ENCODE measurements at regions not wholly inside any gene's neighbourhood (a gene's known extent, or its start where the extent isn't known, plus 50 kb on each side); places are given as distances from the start of the nearest gene placed in this dataset.

DNA sequence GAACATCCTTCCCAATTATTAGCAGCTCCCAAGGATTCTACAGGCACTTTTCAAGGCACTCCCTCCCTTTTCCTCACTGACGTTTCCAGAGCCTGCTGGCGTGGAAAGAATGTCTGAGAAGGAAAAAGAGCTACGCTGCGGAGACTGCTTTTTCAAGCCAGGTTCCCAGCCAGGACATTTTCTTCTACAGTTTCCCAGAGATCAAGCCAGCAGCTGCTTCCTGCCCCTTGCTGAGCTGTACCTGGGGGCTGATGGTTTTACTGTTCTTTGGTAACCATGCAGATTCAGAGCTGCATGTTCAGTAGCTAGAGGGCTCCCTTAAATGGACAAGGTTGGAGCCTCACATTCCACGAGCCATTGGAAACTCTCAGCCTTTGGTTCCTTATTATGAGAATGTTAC lies 133.4 kb downstream of the EVX1 start:
- no peak for DNase-seq (ENCODE audit: extremely low spot score)
- no peaks in the 10 kb centered on the region for H3K36me3 ChIP-seq (ENCODE audit: insufficient read depth)
- H3K4me1 ChIP-seq (ENCODE audit: insufficient read depth) = no peaks in the 10 kb centered on the region
- 44% methylated on average over 5 of the region's 5 CpGs for WGBS
- H3K4me3 ChIP-seq (ENCODE audit: low read depth, low read length) = no peak overlapping the region
- no peak overlapping the region for H3K27ac ChIP-seq (ENCODE audit: low read depth)

DNA sequence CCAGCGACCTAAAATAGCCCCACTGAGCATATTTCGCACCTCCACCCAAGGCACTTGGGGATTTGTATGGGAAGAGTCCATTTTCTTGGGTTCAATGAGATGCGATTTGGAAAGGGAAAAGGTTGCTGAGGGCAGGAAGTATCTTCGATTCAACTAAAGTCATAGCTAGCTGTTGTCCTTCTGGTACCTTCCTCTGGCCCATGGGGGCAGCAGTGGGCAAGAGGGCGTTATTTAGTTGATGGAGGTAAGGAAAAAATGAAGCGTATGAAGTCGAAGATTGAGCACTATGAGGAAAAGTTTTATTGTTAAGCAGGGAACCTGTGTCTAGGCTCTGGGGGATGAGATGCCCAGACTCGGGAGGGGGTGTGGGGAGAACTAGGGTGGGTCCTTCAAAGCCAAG lies 135.4 kb downstream of the EVX1 start:
- Histone ChIP-seq H3K36me3 (ENCODE audit: insufficient read depth) (no peaks in the 10 kb centered on the region), H3K27ac (ENCODE audit: low read depth) (no peak overlapping the region), H3K4me1 (ENCODE audit: insufficient read depth) (no peaks in the 10 kb centered on the region), H3K4me3 (ENCODE audit: low read depth, low read length) (no peak overlapping the region)
- 91% methylated on average over 8 of the region's 8 CpGs for WGBS
- no peak for DNase-seq (ENCODE audit: extremely low spot score)

DNA sequence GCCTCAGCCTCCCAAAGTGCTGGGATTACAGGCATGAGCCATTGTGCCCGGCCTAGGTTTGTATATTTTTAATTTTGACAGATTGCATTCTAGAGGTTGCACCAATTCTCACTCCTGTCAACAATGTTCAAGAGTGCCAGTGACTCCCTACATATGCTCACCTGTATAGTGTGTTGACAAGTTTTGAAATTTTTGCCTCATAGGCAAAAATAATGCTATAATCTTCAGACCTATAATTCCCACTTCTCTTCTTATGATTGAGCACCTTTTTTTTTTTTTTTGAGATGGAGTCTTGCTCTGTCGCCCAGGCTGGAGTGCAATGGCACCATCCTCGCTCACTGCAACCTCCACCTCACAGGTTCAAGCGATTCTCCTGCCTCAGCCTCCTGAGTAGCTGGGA lies 139.7 kb downstream of the EVX1 start:
- 92% methylated on average over 4 of the region's 4 CpGs for WGBS
- Histone ChIP-seq H3K27ac (ENCODE audit: low read depth) (no peak overlapping the region), H3K4me3 (ENCODE audit: low read depth, low read length) (no peak overlapping the region), H3K4me1 (ENCODE audit: insufficient read depth) (no peaks in the 10 kb centered on the region), H3K36me3 (ENCODE audit: insufficient read depth) (no peaks in the 10 kb centered on the region)
- no peak for DNase-seq (ENCODE audit: extremely low spot score)

DNA sequence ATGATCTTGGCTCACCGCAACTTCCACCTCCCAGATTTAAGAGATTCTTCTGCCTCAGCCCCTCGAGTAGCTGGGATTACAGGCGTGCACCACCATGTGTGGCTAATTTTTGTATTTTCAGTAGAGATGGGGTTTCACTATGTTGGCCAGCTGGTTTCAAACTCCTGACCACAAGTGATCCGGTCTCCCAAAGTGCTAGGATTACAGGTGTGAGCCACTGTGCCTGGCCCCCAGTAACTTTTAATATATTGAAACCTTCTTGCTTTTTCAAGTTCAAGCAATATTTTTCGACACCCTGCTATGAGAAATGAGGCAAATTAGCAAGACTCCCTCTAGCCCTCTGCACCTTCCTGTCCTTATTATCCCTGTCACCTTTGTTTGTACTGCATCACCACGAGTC lies 144.0 kb downstream of the EVX1 start:
- no peak overlapping the region for H3K27ac ChIP-seq (ENCODE audit: low read depth)
- H3K36me3 ChIP-seq (ENCODE audit: insufficient read depth) = no peaks in the 10 kb centered on the region
- no peak for DNase-seq (ENCODE audit: extremely low spot score)
- 80% methylated on average over 6 of the region's 6 CpGs for WGBS
- no peaks in the 10 kb centered on the region for H3K4me1 ChIP-seq (ENCODE audit: insufficient read depth)
- H3K4me3 ChIP-seq (ENCODE audit: low read depth, low read length) = no peak overlapping the region

DNA sequence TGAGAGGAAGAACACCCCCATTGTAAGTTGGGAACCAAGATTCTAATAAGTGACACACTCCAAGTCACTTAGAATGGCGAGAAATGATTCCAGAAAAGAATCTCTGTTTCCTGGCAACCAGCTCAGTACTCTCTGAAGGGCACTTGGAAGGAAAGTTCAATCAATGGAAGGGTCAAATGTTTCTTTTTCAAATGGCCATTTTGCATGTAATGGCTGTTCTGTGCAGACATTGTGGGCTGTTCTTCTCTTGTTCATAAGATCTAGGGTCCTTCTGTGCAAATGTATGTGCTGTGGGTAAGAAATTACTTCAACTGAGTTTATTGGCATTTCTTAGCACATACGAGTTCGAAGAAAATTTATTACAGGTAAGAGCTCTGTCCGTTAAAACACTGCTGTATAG lies 145.3 kb downstream of the EVX1 start:
- WGBS = 89% methylated on average over 4 of the region's 4 CpGs
- Histone ChIP-seq H3K27ac (ENCODE audit: low read depth) (no peak overlapping the region), H3K4me1 (ENCODE audit: insufficient read depth) (no peaks in the 10 kb centered on the region), H3K4me3 (ENCODE audit: low read depth, low read length) (no peak overlapping the region), H3K36me3 (ENCODE audit: insufficient read depth) (no peaks in the 10 kb centered on the region)
- DNase-seq (ENCODE audit: extremely low spot score) = no peak

DNA sequence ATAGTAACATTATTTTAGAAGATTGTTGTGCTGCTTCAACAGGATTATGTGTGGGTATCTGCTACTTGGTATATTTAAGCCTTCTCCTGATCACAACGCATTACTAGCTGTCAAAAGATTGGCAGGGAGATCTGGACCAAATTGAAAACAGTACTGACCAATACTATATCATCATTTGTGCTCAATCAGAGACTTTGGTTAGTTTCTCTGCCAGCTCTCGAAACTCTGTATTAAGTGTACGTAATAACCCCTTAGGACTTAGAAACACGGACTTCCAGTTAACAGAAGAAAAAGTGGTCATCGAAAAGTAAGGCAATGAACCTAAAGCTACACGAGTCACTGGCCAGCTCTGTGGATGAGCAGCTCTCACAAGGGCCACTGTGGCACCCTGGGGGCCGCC lies 146.0 kb downstream of the EVX1 start:
- no peaks in the 10 kb centered on the region for H3K4me1 ChIP-seq (ENCODE audit: insufficient read depth)
- no peaks in the 10 kb centered on the region for H3K36me3 ChIP-seq (ENCODE audit: insufficient read depth)
- H3K4me3 ChIP-seq (ENCODE audit: low read depth, low read length) = no peak overlapping the region
- no peak for DNase-seq (ENCODE audit: extremely low spot score)
- WGBS = 93% methylated on average over 7 of the region's 7 CpGs
- H3K27ac ChIP-seq (ENCODE audit: low read depth) = no peak overlapping the region

DNA sequence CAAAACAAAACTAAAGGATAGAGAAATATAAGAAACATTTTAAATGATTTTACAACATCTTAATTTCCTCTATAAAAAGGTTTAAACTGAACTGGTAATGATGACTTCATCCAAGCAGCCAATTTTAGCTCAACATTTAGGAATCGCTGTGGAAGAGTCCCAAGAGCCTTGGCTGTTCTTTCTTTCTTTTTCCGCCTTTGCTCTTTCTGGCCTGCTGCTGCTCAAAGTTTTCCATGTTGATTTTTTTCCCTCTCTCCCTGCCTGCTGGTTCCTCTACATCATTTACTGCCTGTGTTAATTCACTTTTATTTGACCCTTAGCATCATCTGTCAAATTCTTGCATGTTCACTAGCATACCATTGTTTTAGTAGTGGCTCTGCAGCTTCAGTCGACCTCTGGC lies 146.9 kb downstream of the EVX1 start:
- H3K36me3 ChIP-seq (ENCODE audit: insufficient read depth) = no peaks in the 10 kb centered on the region
- H3K4me3 ChIP-seq (ENCODE audit: low read depth, low read length) = no peak overlapping the region
- WGBS = 46% methylated on average over 3 of the region's 3 CpGs
- DNase-seq (ENCODE audit: extremely low spot score) = no peak
- no peak overlapping the region for H3K27ac ChIP-seq (ENCODE audit: low read depth)
- H3K4me1 ChIP-seq (ENCODE audit: insufficient read depth) = no peaks in the 10 kb centered on the region

DNA sequence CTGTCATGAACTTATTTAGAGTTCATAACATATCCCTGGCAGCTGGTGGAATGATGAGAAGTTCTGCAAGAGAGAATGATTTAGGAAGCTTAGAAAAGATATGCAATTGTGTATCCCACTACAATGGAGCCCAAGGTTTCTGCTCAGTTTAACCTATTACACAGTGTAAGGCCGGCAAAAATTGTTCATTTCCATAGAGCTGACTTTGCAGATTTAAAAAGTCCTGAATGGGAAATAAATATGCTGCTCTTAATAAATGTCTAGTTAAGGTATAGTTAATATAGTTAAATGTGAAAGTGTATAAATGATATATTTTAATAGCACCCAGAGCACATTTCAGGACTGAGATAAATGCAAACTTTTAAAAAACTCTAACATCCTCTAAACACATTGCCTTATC lies 149.9 kb downstream of the EVX1 start:
- 91% methylated on average over 1 of the region's 1 CpG for WGBS

DNA sequence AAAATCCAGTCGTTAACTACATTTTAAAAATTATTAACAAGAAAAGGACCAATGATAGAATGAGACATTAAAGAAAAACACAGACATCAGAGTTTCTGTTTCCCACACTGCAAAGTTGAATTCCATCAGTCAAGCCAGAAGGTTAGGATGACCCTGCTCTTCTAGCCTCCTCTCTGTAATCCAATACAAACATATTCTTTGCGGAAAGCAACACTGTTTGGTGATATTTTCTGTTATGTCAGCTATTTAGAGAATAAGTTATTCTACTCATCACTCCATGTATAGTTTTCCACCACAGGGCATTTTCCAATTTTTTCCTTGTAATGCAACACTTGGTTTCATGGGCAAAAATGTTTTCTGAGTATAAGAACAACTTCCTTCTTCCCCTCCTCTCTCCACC lies 152.3 kb downstream of the EVX1 start:
- Histone ChIP-seq H3K4me1 (ENCODE audit: insufficient read depth) (no peaks in the 10 kb centered on the region), H3K4me3 (ENCODE audit: low read depth, low read length) (no peak overlapping the region), H3K27ac (ENCODE audit: low read depth) (no peak overlapping the region), H3K36me3 (ENCODE audit: insufficient read depth) (no peaks in the 10 kb centered on the region)
- WGBS = 91% methylated on average over 2 of the region's 2 CpGs
- no peak for DNase-seq (ENCODE audit: extremely low spot score)

More for the DNA sequence above, 149.9 kb downstream of the EVX1 start:
- DNase-seq (ENCODE audit: extremely low spot score) = no peak
- no peak overlapping the region for H3K27ac ChIP-seq (ENCODE audit: low read depth)
- no peak overlapping the region for H3K4me3 ChIP-seq (ENCODE audit: low read depth, low read length)
- no peaks in the 10 kb centered on the region for H3K36me3 ChIP-seq (ENCODE audit: insufficient read depth)
- H3K4me1 ChIP-seq (ENCODE audit: insufficient read depth) = no peaks in the 10 kb centered on the region

DNA sequence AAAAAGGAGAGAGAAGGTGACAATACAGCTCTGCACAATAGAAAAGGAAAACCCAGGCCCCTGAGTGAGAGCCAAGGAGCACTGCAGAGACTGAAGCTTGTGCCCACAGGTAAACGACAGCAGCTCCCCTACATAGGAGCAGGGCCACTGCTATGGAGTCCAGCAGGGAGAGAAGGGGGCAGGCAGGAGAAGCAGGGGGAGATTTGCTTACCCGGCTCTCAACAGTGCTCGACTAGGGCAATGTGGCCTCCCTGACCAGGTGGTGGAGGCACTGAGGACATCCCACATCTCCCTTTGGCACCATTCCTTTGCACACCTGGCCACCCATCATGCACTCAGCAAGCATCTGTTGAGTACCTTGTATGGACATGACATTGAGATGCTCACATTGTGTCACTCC lies 153.0 kb downstream of the EVX1 start:
- no peak overlapping the region for H3K27ac ChIP-seq (ENCODE audit: low read depth)
- DNase-seq (ENCODE audit: extremely low spot score) = no peak
- WGBS = 94% methylated on average over 3 of the region's 3 CpGs

DNA sequence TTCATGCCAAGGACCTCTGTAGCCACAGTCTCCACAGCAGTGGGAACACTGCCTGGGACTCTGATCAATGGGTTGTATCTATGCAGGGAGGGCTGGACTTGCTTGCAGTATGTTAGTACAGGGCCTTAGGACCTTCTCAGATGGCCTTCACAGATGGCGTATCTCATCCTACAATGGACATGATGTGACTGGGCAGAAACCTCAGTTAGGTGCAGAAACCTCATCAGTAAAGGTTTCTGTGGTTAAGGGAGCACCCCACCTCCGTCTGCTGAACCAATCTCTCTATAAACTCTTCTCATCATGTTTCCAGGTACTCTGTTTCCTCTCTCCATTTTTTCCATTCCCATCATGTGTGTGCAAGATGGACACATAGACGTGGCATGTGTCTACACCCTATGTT lies 154.9 kb downstream of the EVX1 start:
- no peak overlapping the region for H3K27ac ChIP-seq (ENCODE audit: low read depth)
- H3K4me3 ChIP-seq (ENCODE audit: low read depth, low read length) = no peak overlapping the region
- WGBS = 93% methylated on average over 3 of the region's 3 CpGs
- DNase-seq (ENCODE audit: extremely low spot score) = no peak
- no peaks in the 10 kb centered on the region for H3K4me1 ChIP-seq (ENCODE audit: insufficient read depth)
- no peaks in the 10 kb centered on the region for H3K36me3 ChIP-seq (ENCODE audit: insufficient read depth)

More for the DNA sequence above, 153.0 kb downstream of the EVX1 start:
- H3K4me3 ChIP-seq (ENCODE audit: low read depth, low read length) = no peak overlapping the region
- no peaks in the 10 kb centered on the region for H3K36me3 ChIP-seq (ENCODE audit: insufficient read depth)
- no peaks in the 10 kb centered on the region for H3K4me1 ChIP-seq (ENCODE audit: insufficient read depth)

DNA sequence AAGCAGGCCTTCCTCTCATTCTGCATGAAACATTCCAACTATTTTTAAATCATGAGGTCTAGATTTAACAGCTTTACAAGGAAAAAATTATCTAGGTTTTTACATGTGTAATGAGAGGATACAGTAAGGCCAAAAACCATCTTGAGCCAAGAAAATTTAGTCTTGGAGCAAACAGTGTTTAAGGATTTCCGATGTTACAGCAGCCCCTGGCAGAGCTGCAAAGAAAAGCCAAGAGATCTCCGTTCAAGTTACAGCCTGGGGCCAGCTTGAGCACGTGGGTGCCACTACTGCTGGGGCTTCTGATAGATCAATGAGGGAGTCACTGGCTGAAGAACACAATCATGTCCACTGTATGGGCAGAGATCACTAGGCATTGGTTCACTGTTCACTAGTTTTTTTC lies 156.2 kb downstream of the EVX1 start:
- DNase-seq (ENCODE audit: extremely low spot score) = no peak
- no peak overlapping the region for H3K4me3 ChIP-seq (ENCODE audit: low read depth, low read length)
- WGBS = 27% methylated on average over 3 of the region's 3 CpGs
- no peaks in the 10 kb centered on the region for H3K4me1 ChIP-seq (ENCODE audit: insufficient read depth)
- H3K36me3 ChIP-seq (ENCODE audit: insufficient read depth) = no peaks in the 10 kb centered on the region
- no peak overlapping the region for H3K27ac ChIP-seq (ENCODE audit: low read depth)

DNA sequence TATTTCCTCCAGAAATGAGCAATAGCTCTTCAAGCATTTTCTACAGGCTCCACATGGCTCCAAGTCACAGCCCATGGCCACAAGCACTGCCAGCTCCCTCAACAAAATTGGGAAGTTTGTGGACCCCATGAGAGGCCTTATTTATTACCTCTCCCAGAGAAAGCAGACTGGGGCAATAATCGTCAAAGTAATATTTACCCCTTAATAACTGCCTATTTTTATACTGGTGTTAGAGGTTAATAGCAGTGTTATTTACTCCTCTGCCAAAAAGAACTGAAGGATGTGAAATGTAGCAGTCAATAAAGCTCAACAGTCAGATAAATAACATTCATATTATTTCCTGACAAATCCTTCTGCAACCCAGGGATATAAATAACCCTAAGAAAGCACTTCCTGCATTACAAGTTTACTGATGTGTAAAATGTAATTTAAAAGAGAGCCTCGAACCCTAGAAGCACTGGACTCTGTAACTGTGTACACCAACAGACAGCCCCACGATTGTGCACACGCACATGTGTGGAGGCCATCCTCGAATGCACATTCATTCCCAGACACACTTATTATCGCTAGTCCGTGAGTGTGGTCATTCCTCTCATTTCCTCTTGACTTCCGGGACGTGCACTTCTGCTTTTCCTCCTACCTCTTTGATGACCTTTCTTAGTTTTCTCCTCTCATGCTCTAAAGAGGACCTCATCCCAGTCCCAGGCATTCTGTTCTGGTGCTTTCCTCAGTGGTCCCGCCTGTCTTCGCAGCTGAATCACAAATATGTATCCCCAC lies 157.4 kb downstream of the EVX1 start:
- Histone ChIP-seq H3K27ac (ENCODE audit: low read depth) (no peak overlapping the region), H3K36me3 (ENCODE audit: insufficient read depth) (no peaks in the 10 kb centered on the region), H3K4me3 (ENCODE audit: low read depth, low read length) (no peak overlapping the region), H3K4me1 (ENCODE audit: insufficient read depth) (no peaks in the 10 kb centered on the region)
- WGBS = 78% methylated on average over 11 of the region's 11 CpGs
- no peak for DNase-seq (ENCODE audit: extremely low spot score)

DNA sequence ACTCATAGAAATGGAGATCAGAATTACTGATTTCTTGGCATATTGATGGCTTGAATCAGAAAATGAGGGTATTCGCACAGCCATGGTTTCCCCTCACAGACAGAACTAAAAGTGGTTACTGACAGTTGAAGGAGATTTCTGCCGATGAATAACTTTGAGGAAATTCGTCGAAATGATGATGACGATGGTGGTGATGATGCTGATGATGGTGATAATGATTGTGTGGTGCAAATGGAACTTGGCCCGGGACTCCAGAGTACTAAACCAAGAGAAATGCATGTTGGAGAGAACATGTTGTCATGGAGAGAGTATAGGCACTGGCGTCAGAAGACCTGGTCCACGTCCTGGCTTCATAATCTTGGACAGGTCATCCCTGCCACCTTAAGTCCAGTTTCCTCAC lies 163.2 kb downstream of the EVX1 start:
- WGBS = 94% methylated on average over 8 of the region's 8 CpGs
- no peak for DNase-seq (ENCODE audit: extremely low spot score)
- Histone ChIP-seq H3K4me3 (ENCODE audit: low read depth, low read length) (no peak overlapping the region), H3K36me3 (ENCODE audit: insufficient read depth) (no peaks in the 10 kb centered on the region), H3K4me1 (ENCODE audit: insufficient read depth) (no peaks in the 10 kb centered on the region), H3K27ac (ENCODE audit: low read depth) (no peak overlapping the region)

DNA sequence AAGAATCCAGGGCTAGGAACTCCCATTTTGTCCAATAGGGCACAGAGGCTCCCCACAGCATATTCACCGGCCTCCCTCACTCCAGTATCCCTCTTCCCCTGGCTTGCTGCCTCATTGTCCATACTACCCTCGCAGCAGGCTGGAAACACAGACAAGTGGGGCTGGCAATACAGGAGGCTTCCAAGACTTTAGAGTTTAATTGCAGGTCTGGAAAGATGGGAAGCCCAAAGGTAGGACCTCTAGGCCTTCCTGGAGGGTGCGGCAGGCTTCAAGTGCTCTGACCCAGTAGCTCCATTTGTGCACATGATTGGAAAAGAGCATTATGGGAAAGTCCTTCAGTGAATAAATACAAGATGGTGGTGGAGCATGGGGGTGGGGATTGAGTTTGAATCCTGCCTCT lies 166.7 kb downstream of the EVX1 start:
- DNase-seq (ENCODE audit: extremely low spot score) = no peak
- H3K4me3 ChIP-seq (ENCODE audit: low read depth, low read length) = no peak overlapping the region
- H3K27ac ChIP-seq (ENCODE audit: low read depth) = no peak overlapping the region
- H3K4me1 ChIP-seq (ENCODE audit: insufficient read depth) = no peaks in the 10 kb centered on the region
- 94% methylated on average over 3 of the region's 3 CpGs for WGBS
- H3K36me3 ChIP-seq (ENCODE audit: insufficient read depth) = no peaks in the 10 kb centered on the region

Measured in urinary bladder (tissue), 3 donors.